ENCODE measurements at regions not wholly inside any gene's neighbourhood (a gene's known extent, or its start where the extent isn't known, plus 50 kb on each side); places are given as distances from the start of the nearest gene placed in this dataset.

GRCh38 chr1:184187097-184187496, 135.6 kb downstream of the TSEN15 start:
- Mint-ChIP-seq H3K27ac (no peak overlapping the region), H3K9me3 (no peaks in the 10 kb centered on the region), H3K4me3 (no peak overlapping the region), H3K36me3 (ENCODE audit: insufficient read depth in 1 of 3, low read depth in 3 of 3) (no peaks in the 10 kb centered on the region), H3K4me1 (peaks cover 0 to 6% of the 10 kb centered on the region in 2 experiments; a peak in 1 of 4 replicates), H3K27me3 (ENCODE audit: low read depth) (peaks cover 2% of the 10 kb centered on the region; the same call in 1 of the 2 replicates)
- H3K79me2 ChIP-seq (ENCODE audit: insufficient read depth, low read length), result no peaks in the 10 kb centered on the region
- TF ChIP-seq CTCF (conservative IDR thresholded peaks at IDR 0.05), result no peak
- H3K14ac ChIP-seq (ENCODE audit: insufficient read depth, low read length), result no peak overlapping the region
- no peak overlapping the region for H2BK15ac ChIP-seq (ENCODE audit: low read depth, low read length)
- H4K91ac ChIP-seq (ENCODE audit: insufficient read length, low read depth, low read length), result no peak overlapping the region
- no peak overlapping the region for H3K9ac ChIP-seq (ENCODE audit: extremely low read depth, insufficient read length, low read length)
- no peak overlapping the region for H3K27ac ChIP-seq (ENCODE audit: insufficient read length, low read depth, low read length)
- H2BK20ac ChIP-seq (ENCODE audit: low read depth, low read length, poor library complexity, severe bottlenecking), result no peak overlapping the region
- H3K18ac ChIP-seq (ENCODE audit: insufficient read length, low read depth, low read length), result no peak overlapping the region
- no peak overlapping the region for H2AFZ ChIP-seq (ENCODE audit: low read length)
- H3K27me3 ChIP-seq (ENCODE audit: insufficient read depth, low read length), result no peaks in the 10 kb centered on the region
- no peaks in the 10 kb centered on the region for H3K23me2 ChIP-seq (ENCODE audit: insufficient read length, low read depth, low read length, poor library complexity, severe bottlenecking)
- H2BK5ac ChIP-seq (ENCODE audit: insufficient read length, low read length), result no peak overlapping the region
- no peaks in the 10 kb centered on the region for H4K20me1 ChIP-seq (ENCODE audit: control insufficient read depth, insufficient read depth, insufficient read length)
- H3K4me1 ChIP-seq (ENCODE audit: insufficient read depth, low read length), result no peaks in the 10 kb centered on the region
- no peak overlapping the region for H2BK120ac ChIP-seq (ENCODE audit: low read depth, low read length, poor library complexity, severe bottlenecking)
- DNase-seq, result no peak
- WGBS (ENCODE audit: extremely low coverage, insufficient read length, low lambda C conversion rate), result no CpG with 5 or more reads among the region's 3 CpGs
- no peak overlapping the region for H3T11ph ChIP-seq (ENCODE audit: low read length)
- H3K79me1 ChIP-seq (ENCODE audit: insufficient read depth, low read depth, low read length, poor library complexity, severe bottlenecking), result no peaks in the 10 kb centered on the region
- H4K8ac ChIP-seq (replicated peaks; ENCODE audit: insufficient read length, low read depth, low read length), result no peak overlapping the region
- H3K9me3 ChIP-seq (ENCODE audit: control insufficient read depth, low read depth, low read length), result no peaks in the 10 kb centered on the region
- H3K23ac ChIP-seq (ENCODE audit: insufficient read length, low read depth, low read length), result no peak overlapping the region
- H2BK12ac ChIP-seq (ENCODE audit: insufficient read length, low read depth, low read length), result no peak overlapping the region
- H3K4ac ChIP-seq (ENCODE audit: low read depth, low read length), result no peak overlapping the region
- H2AK5ac ChIP-seq (ENCODE audit: insufficient read length, low read length), result no peak overlapping the region
- no peak overlapping the region for H4K5ac ChIP-seq (ENCODE audit: insufficient read length, low read depth, low read length)
- no peak overlapping the region for H3K4me2 ChIP-seq (ENCODE audit: insufficient read depth, insufficient read length, low read length)
- H3K56ac ChIP-seq (ENCODE audit: insufficient read length, low read depth, low read length), result no peak overlapping the region
